GM12878 (cell line): ENCODE measurements at regions not wholly inside any gene's neighbourhood (a gene's known extent, or its start where the extent isn't known, plus 50 kb on each side); places are given as distances from the start of the nearest gene placed in this dataset.

ENCODE experiments used
- ATAC-seq: fragments of 200-7000 bp; cut with Tn5 transposase; 3 replicates; pipeline ENCODE4 v1.9.1; 2020; ENCODE audit warnings: mild to moderate bottlenecking, moderate library complexity
- BruUV-seq: library from RNA; stranded (reverse); fragments of 400-500 nt; replicated peaks from 2 replicates; lab custom pipeline; 2021; lab: Mats Ljungman, UMichigan
- CTCF ChIA-PET: fragments of 300-600 bp; sonication (Branson Sonifier 250); formaldehyde crosslinking; extraction: SDS; loops from one replicate; lab custom pipeline; 2021; ENCODE audit warnings: inconsistent platforms; lab: Yijun Ruan, JAX
- POLR2A ChIA-PET: fragments of 350-600 bp; formaldehyde crosslinking; extraction: SDS; loops from one replicate; lab custom pipeline; 2021; ENCODE audit warnings: inconsistent platforms; lab: Charles Lee
- RAD21 ChIA-PET: fragments of 300-600 bp; sonication (Branson Sonifier 250); formaldehyde crosslinking; loops from one replicate; lab custom pipeline; 2023; ENCODE audit warnings: antibody characterized with exemption; ENCODE audit not compliant: unreplicated experiment; lab: Charles Lee
- SMC1A ChIA-PET: fragments of 300-600 bp; sonication (Branson Sonifier 250); formaldehyde crosslinking; loops from one replicate; lab custom pipeline; 2023; ENCODE audit not compliant: unreplicated experiment, uncharacterized antibody; lab: Charles Lee
- DNase-seq: peaks from one replicate; pipeline ENCODE4 v3.0.0-alpha.2; 2011; ENCODE audit warnings: low read depth, low spot score
- FAIRE-seq: peaks from 3 replicates; lab custom pipeline; 2011; peaks lifted over from hg19 to GRCh38; lab: Jason Lieb, UNC
- H2AFZ ChIP-seq: 2 replicates; pipeline ENCODE4 v1.6.0; 2011; ENCODE audit warnings: low read depth, low read length, control low read depth; ENCODE audit not compliant: control insufficient read depth
- H3K27ac ChIP-seq: 2 replicates; pipeline ENCODE4 v1.5.1; 2011; ENCODE audit warnings: control low read depth; ENCODE audit not compliant: control insufficient read depth, insufficient read depth
- H3K27me3 ChIP-seq, 2 experiments: replicated peaks in 1 of 2; 2 replicates each; pipeline versions ENCODE4 v1.6.0 to v1.6.1; 2011; ENCODE audit warnings: low read length in 1 of 2; ENCODE audit not compliant: control insufficient read depth in 2 of 2, insufficient read depth in 2 of 2
- H3K36me3 ChIP-seq, 2 experiments: 2 replicates each; pipeline ENCODE4 v1.5.1; 2011; ENCODE audit warnings: low read length in 1 of 2; ENCODE audit not compliant: control insufficient read depth in 2 of 2, insufficient read depth in 2 of 2
- H3K4me1 ChIP-seq: 2 replicates; pipeline ENCODE4 v1.6.1; 2011; ENCODE audit warnings: mild to moderate bottlenecking, low read length, moderate library complexity, mixed read lengths; ENCODE audit not compliant: control insufficient read depth, insufficient read depth
- H3K4me2 ChIP-seq: 2 replicates; pipeline ENCODE4 v1.6.0; 2011; ENCODE audit warnings: control low read depth; ENCODE audit not compliant: control insufficient read depth, insufficient read depth
- H3K4me3 ChIP-seq: fragments of 200-600 bp; sonication (generic); 2 replicates; pipeline ENCODE4 v1.5.1; 2016
- H3K79me2 ChIP-seq: 2 replicates; pipeline ENCODE4 v1.6.0; 2011; ENCODE audit warnings: low read length; ENCODE audit not compliant: control insufficient read depth, insufficient read depth
- H3K9ac ChIP-seq: 2 replicates; pipeline ENCODE4 v1.8.0; 2011; ENCODE audit warnings: low read length, control low read depth, mixed read lengths; ENCODE audit not compliant: control insufficient read depth, insufficient read depth
- H3K9me3 ChIP-seq: replicated peaks from 3 replicates; pipeline ENCODE4 v1.5.1; 2011; ENCODE audit warnings: mild to moderate bottlenecking, low read length; ENCODE audit not compliant: control insufficient read depth, insufficient read depth
- H4K20me1 ChIP-seq: 2 replicates; pipeline ENCODE4 v1.6.0; 2011; ENCODE audit not compliant: control insufficient read depth, insufficient read depth
- BCLAF1 ChIP-seq: fragments of 450-650 bp; IDR thresholded peaks from 2 replicates; pipeline ENCODE4 v1.6.1; 2017; ENCODE audit warnings: antibody characterized with exemption, mild to moderate bottlenecking, moderate library complexity
- NFXL1 ChIP-seq: fragments of 450-650 bp; IDR thresholded peaks from 2 replicates; pipeline ENCODE4 v1.6.1; 2017; ENCODE audit warnings: antibody characterized with exemption, mild to moderate bottlenecking, borderline replicate concordance
- PAX5 ChIP-seq: IDR thresholded peaks from 2 replicates; pipeline ENCODE4 v1.6.1; 2011; ENCODE audit warnings: low read depth, low read length, borderline replicate concordance
- SUPT20H ChIP-seq: IDR thresholded peaks from 2 replicates; pipeline ENCODE4 v1.6.1; 2011; ENCODE audit warnings: low read depth, mild to moderate bottlenecking, low read length, moderate library complexity, borderline replicate concordance; ENCODE audit not compliant: control insufficient read depth
- YY1 ChIP-seq: IDR thresholded peaks from 2 replicates; pipeline ENCODE4 v1.6.1; 2011; ENCODE audit warnings: low read depth, mild to moderate bottlenecking, low read length
- WGBS: methylation state at CpG from one replicate; pipeline ENCODE4 v1.1.6; 2016; ENCODE audit warnings: low lambda C conversion rate; ENCODE audit not compliant: insufficient replicate concordance, insufficient coverage; ENCODE audit errors: missing lambda C conversion rate; 5-methylcytosine and 5-hydroxymethylcytosine counted together
- in situ Hi-C: fragments of 300-500 bp; cut with MboI; formaldehyde crosslinking; loops from 9 replicates; pipeline ENCODE4 v1.14.3; 2018; ENCODE audit warnings: mixed read lengths
- intact Hi-C: fragments of 100-400 bp; cut with micrococcal nuclease; formaldehyde crosslinking; loops from one replicate; pipeline ENCODE4 v1.14.2; 2022; ENCODE audit not compliant: unreplicated experiment

DNA sequence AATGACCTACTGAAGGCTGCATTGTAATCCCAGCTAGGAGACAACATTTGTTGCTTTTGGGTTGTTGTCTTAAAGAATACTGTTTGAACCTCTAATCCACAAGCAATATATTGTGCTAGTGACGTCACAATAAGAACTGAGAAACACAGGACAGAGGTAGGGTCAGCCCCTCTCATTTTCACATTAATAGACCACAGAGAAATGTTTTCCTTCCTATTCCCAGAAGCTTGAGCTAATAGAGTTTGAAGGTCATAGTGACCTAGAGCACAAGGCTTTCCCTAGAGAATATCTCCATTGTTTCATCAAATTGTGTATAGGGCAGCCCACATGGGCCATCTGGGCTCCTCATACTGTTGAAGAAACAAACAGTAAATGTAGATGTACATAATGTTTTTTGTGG lies 300.9 kb upstream of the AKR1E2 start:
- H3K27ac ChIP-seq: no peak overlapping the region
- intact Hi-C loops (no loop called here), in situ Hi-C loops (no loop called here)
- DNase-seq (no peak), FAIRE-seq (no peak), ATAC-seq (no peak)
- H3K79me2 ChIP-seq: no peaks in the 10 kb centered on the region; the same call in 1 of the 2 replicates
- CTCF ChIA-PET: no interaction called here
- TF ChIP-seq NFXL1 (no peak), SUPT20H (no peak), PAX5 (no peak), BCLAF1 (no peak), YY1 (no peak)
- H3K9ac ChIP-seq: no peak overlapping the region
- RAD21 ChIA-PET: no interaction called here
- SMC1A ChIA-PET: no interaction called here
- no peak overlapping the region for H2AFZ ChIP-seq
- no peaks in the 10 kb centered on the region for H3K9me3 ChIP-seq
- no TSS peak for BruUV-seq
- no peak overlapping the region for H3K4me3 ChIP-seq
- POLR2A ChIA-PET: no interaction called here
- no peaks in the 10 kb centered on the region for H3K27me3 ChIP-seq
- 61% methylated on average over 1 of the region's 1 CpG for WGBS
- no peaks in the 10 kb centered on the region for H4K20me1 ChIP-seq
- H3K36me3 ChIP-seq: no peaks in the 10 kb centered on the region
- H3K4me2 ChIP-seq: no peak overlapping the region
- H3K4me1 ChIP-seq: no peaks in the 10 kb centered on the region
